ENCODE measurements at regions not wholly inside any gene's neighbourhood (a gene's known extent, or its start where the extent isn't known, plus 50 kb on each side); places are given as distances from the start of the nearest gene placed in this dataset.
"Not testable (repeated sequence)": the region's sequence is repeated elsewhere in the genome, so short reads cannot be mapped to it uniquely, and the experiment has no call there.

DNA sequence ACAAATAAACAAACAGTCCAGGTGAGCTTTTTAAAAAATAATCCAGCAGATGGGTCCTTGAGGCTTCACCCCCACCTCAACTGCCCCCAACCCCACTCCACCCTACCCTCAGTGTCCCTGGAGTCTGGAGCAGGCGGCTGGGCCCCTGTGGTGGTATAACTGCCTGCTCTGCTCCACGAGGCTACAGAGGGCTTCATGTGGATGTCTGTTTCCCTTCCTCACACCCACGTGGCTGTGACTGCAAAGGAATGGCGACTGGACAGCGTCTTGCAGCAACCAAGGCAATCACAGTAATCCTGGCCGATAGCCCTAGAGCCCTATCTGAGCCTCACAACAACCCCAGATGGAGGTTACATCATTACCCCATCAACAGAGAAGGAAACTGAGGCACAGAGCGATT is 76.5 kb downstream of the SLC2A10 start:
- H3K4me3 ChIP-seq (ENCODE audit: low read depth, low read length): no peak overlapping the region
- no peak for DNase-seq (ENCODE audit: low read depth)
- no peaks in the 10 kb centered on the region for H3K36me3 ChIP-seq (ENCODE audit: control insufficient read depth, insufficient read depth, low read length)
- TF ChIP-seq, protein P1, sequence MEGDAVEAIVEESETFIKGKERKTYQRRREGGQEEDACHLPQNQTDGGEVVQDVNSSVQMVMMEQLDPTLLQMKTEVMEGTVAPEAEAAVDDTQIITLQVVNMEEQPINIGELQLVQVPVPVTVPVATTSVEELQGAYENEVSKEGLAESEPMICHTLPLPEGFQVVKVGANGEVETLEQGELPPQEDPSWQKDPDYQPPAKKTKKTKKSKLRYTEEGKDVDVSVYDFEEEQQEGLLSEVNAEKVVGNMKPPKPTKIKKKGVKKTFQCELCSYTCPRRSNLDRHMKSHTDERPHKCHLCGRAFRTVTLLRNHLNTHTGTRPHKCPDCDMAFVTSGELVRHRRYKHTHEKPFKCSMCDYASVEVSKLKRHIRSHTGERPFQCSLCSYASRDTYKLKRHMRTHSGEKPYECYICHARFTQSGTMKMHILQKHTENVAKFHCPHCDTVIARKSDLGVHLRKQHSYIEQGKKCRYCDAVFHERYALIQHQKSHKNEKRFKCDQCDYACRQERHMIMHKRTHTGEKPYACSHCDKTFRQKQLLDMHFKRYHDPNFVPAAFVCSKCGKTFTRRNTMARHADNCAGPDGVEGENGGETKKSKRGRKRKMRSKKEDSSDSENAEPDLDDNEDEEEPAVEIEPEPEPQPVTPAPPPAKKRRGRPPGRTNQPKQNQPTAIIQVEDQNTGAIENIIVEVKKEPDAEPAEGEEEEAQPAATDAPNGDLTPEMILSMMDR (IDR thresholded peaks at IDR 0.05; ENCODE audit: insufficient read depth, low read length, poor library complexity, severe bottlenecking): no peak
- H3K27me3 ChIP-seq (ENCODE audit: control insufficient read depth, insufficient read depth, low read length): peaks cover 3% of the 10 kb centered on the region

GRCh38 chr20:46786566-46786965 is 77.1 kb downstream of the SLC2A10 start:
- no peaks in the 10 kb centered on the region for H3K36me3 ChIP-seq (ENCODE audit: control insufficient read depth, insufficient read depth, low read length)
- no peak for DNase-seq (ENCODE audit: low read depth)
- TF ChIP-seq, protein P1 (IDR thresholded peaks at IDR 0.05; ENCODE audit: insufficient read depth, low read length, poor library complexity, severe bottlenecking): no peak
- no peak overlapping the region for H3K4me3 ChIP-seq (ENCODE audit: low read depth, low read length)
- H3K27me3 ChIP-seq (ENCODE audit: control insufficient read depth, insufficient read depth, low read length): peaks cover 3% of the 10 kb centered on the region

DNA sequence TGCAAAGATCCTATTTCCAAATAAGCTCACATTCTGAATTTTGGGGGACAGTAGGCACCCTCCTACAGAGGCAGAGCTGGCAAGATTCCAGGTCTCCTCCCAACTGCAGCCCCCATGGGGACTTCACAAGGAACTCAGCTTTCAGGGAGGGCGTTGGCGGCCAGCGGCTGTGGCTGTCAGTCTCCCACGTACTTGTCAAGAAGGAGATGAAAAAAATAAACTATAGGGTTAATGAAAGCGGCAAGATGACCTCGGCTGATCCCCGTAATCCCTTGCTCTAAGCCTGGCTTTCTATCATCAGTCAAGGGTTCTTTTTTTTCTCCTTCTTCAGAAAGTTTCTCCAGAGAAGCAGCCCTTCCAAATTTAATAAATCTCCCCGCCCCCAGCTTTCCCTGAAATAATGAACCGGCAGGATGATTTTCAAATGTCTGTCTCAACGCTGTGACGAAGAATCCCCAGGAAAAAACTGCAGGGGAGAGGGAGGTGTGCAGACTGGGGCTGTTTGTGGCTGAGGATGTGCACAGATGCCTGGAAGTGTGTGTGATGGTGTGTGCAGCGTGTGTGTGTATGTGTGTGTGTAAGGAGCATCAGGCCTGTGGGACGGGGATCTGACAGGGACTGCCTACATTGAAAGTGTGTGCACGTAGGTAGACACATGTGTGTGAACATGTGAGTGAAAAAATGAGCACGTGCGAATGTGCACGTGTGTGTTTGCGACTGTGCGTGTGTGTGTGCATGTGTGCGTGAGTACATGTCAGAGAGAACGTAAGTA is 78.7 kb downstream of the SLC2A10 start:
- TF ChIP-seq, protein P1 (IDR thresholded peaks at IDR 0.05; ENCODE audit: insufficient read depth, low read length, poor library complexity, severe bottlenecking): no peak
- no peak overlapping the region for H3K4me3 ChIP-seq (ENCODE audit: low read depth, low read length)

DNA sequence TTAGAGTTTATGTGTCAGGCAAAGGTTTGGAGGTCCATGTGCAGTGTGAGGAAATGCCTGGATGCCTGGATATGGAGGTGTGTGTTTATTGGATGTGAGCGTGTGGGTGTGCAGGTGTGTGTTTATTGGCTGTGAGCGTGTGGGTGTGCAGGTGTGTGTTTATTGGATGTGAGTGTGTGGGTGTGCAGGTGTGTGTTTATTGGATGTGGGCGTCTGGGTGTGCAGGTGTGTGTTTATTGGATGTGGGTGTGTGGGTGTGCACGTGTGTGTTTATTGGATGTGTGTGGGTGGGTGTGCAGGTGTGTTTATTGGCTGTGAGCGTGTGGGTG is 79.3 kb downstream of the SLC2A10 start:
- H3K27me3 ChIP-seq (ENCODE audit: control insufficient read depth, insufficient read depth, low read length); H3K4me3 ChIP-seq (ENCODE audit: low read depth, low read length); DNase-seq (ENCODE audit: low read depth); H3K36me3 ChIP-seq (ENCODE audit: control insufficient read depth, insufficient read depth, low read length): not testable (repeated sequence)

More for the DNA sequence above, 78.7 kb downstream of the SLC2A10 start:
- peaks cover 3% of the 10 kb centered on the region for H3K27me3 ChIP-seq (ENCODE audit: control insufficient read depth, insufficient read depth, low read length)
- no peak for DNase-seq (ENCODE audit: low read depth)
- no peaks in the 10 kb centered on the region for H3K36me3 ChIP-seq (ENCODE audit: control insufficient read depth, insufficient read depth, low read length)

- Histone ChIP-seq H3K27me3 (ENCODE audit: control insufficient read depth, insufficient read depth, low read length) (peaks cover 3% of the 10 kb centered on the region), H3K36me3 (ENCODE audit: control insufficient read depth, insufficient read depth, low read length) (no peaks in the 10 kb centered on the region), H3K4me3 (ENCODE audit: low read depth, low read length) (no peak overlapping the region)
- TF ChIP-seq, protein P1 (IDR thresholded peaks at IDR 0.05; ENCODE audit: insufficient read depth, low read length, poor library complexity, severe bottlenecking): no peak
- no peak for DNase-seq (ENCODE audit: low read depth)
Measured at GRCh38 chr20:46789339-46790028, 80.0 kb downstream of the SLC2A10 start.

DNA sequence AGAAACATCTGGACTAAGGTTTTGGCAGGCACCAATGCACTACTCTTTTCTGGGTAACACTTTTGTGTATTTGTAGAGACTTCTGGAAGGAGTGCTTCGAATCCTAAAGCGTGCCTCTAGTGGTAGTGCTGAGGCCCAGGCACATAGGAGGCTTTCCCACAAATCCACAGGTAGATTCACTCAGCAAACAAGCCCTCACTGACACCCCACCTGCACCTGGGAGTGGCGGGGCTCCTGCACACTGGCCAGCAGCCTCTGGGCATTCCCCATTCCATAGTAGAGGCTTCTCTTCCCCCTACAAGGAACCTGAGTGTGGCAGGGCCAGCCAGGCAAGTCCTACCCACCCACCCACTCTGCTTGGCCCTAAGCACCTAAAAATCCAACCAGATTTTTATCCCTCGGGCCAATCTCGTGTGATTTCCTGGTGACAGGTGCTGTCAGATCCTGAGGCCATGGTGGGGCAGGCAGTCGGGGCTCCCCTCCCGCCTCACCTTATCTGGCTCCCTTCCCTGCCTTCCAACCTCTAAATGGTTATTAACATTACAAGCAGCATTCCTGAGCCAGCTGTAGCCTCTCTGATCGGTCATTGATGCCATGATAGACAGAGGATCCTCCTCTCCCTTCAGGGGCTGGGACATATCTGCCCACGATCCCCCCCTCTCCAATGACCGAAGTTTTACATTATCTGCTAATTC is 82.4 kb downstream of the SLC2A10 start:
- no peak for DNase-seq (ENCODE audit: low read depth)
- Histone ChIP-seq H3K36me3 (ENCODE audit: control insufficient read depth, insufficient read depth, low read length) (no peaks in the 10 kb centered on the region), H3K27me3 (ENCODE audit: control insufficient read depth, insufficient read depth, low read length) (peaks cover 3% of the 10 kb centered on the region), H3K4me3 (ENCODE audit: low read depth, low read length) (no peak overlapping the region)
- TF ChIP-seq, protein P1 (IDR thresholded peaks at IDR 0.05; ENCODE audit: insufficient read depth, low read length, poor library complexity, severe bottlenecking): no peak
